ENCODE measurements at regions not wholly inside any gene's neighbourhood (a gene's known extent, or its start where the extent isn't known, plus 50 kb on each side); places are given as distances from the start of the nearest gene placed in this dataset.
A peak's percentile ranks its signal among the peaks of the same experiment; 100 is the strongest.
"Not testable (repeated sequence)": the region's sequence is repeated elsewhere in the genome, so short reads cannot be mapped to it uniquely, and the experiment has no call there.

GRCh38 chr3:64796607-64797399 is 109.0 kb upstream of the ADAMTS9 start:
- no peak for TF ChIP-seq POLR2AphosphoS5 (IDR thresholded peaks at IDR 0.05)
- TF ChIP-seq EP300 (IDR thresholded peaks at IDR 0.05): no peak
- no peak for TF ChIP-seq CTCF (IDR thresholded peaks at IDR 0.05)
- no peak for TF ChIP-seq POLR2A (IDR thresholded peaks at IDR 0.05; ENCODE audit: low read depth)
- H3K4me1 ChIP-seq: peaks cover 6 to 25% (median 19%) of the 10 kb centered on the region in 4 donors
- H3K27ac ChIP-seq (replicated peaks in 1 of 4): no peak overlapping the region
- no peak overlapping the region for H3K4me3 ChIP-seq
- WGBS: 79% methylated on average over 7 of the region's 7 CpGs
- no peak for DNase-seq (ENCODE audit: extremely low spot score)
- no peaks in the 10 kb centered on the region for H3K9me3 ChIP-seq
- intact Hi-C loops (cut with DNase I): no loop called here
- peaks cover 0 to 21% (median 3%) of the 10 kb centered on the region in 4 donors for H3K36me3 ChIP-seq
- H3K27me3 ChIP-seq: no peaks in the 10 kb centered on the region

- WGBS: 94% methylated on average over 3 of the region's 3 CpGs
- intact Hi-C loops (cut with DNase I): no loop called here
- no peaks in the 10 kb centered on the region for H3K9me3 ChIP-seq
- TF ChIP-seq POLR2AphosphoS5 (IDR thresholded peaks at IDR 0.05) (no peak), CTCF (IDR thresholded peaks at IDR 0.05) (no peak), EP300 (IDR thresholded peaks at IDR 0.05) (no peak), POLR2A (IDR thresholded peaks at IDR 0.05; ENCODE audit: low read depth) (no peak)
- no peaks in the 10 kb centered on the region for H3K27me3 ChIP-seq
- H3K4me3 ChIP-seq: no peak overlapping the region
- DNase-seq (ENCODE audit: extremely low spot score): no peak
- H3K36me3 ChIP-seq: no peaks in the 10 kb centered on the region
- H3K27ac ChIP-seq (replicated peaks in 1 of 4): no peak overlapping the region
- peaks cover 3 to 23% (median 12%) of the 10 kb centered on the region in 4 donors for H3K4me1 ChIP-seq
These were observed 104.6 kb upstream of the ADAMTS9 start for GRCh38 chr3:64792445-64792844.

- 71% methylated on average over 4 of the region's 4 CpGs for WGBS
- Histone ChIP-seq H3K27me3 (no peaks in the 10 kb centered on the region), H3K4me3 (no peak overlapping the region), H3K4me1 (peaks cover 3 to 11% (median 7%) of the 10 kb centered on the region in 4 donors), H3K36me3 (no peaks in the 10 kb centered on the region), H3K9me3 (peaks cover 0 to 9% (median 4%) of the 10 kb centered on the region in 4 donors), H3K27ac (replicated peaks in 1 of 4) (peak overlapping the region in 1 of 4 donors; percentile 24)
- TF ChIP-seq POLR2AphosphoS5 (IDR thresholded peaks at IDR 0.05) (no peak), POLR2A (IDR thresholded peaks at IDR 0.05; ENCODE audit: low read depth) (no peak), EP300 (IDR thresholded peaks at IDR 0.05) (no peak), CTCF (IDR thresholded peaks at IDR 0.05) (no peak)
- intact Hi-C loops (cut with DNase I): no loop called here
- DNase-seq (ENCODE audit: extremely low spot score): no peak
These were observed 101.3 kb upstream of the ADAMTS9 start for GRCh38 chr3:64789111-64789510.

GRCh38 chr3:64783200-64783599 is 95.4 kb upstream of the ADAMTS9 start:
- DNase-seq (ENCODE audit: extremely low spot score): no peak
- H3K27me3 ChIP-seq: no peaks in the 10 kb centered on the region
- H3K4me3 ChIP-seq: no peak overlapping the region
- TF ChIP-seq POLR2A (IDR thresholded peaks at IDR 0.05; ENCODE audit: low read depth) (no peak), CTCF (IDR thresholded peaks at IDR 0.05) (no peak), POLR2AphosphoS5 (IDR thresholded peaks at IDR 0.05) (no peak), EP300 (IDR thresholded peaks at IDR 0.05) (no peak)
- peaks cover 0 to 12% (median 4%) of the 10 kb centered on the region in 4 donors for H3K9me3 ChIP-seq
- H3K4me1 ChIP-seq: peaks cover 0 to 10% (median 7%) of the 10 kb centered on the region in 4 donors
- intact Hi-C loops (cut with DNase I): no loop called here
- no peaks in the 10 kb centered on the region for H3K36me3 ChIP-seq
- peak overlapping the region in 1 of 4 donors; percentile 32 for H3K27ac ChIP-seq (replicated peaks in 1 of 4)

GRCh38 chr3:64780923-64781322 is 93.1 kb upstream of the ADAMTS9 start:
- H3K27ac ChIP-seq (replicated peaks in 1 of 4); H3K36me3 ChIP-seq; H3K4me3 ChIP-seq; intact Hi-C loops (cut with DNase I); H3K27me3 ChIP-seq; DNase-seq (ENCODE audit: extremely low spot score); H3K4me1 ChIP-seq: not testable (repeated sequence)
- H3K9me3 ChIP-seq: peaks cover 0 to 12% (median 4%) of the 10 kb centered on the region in 4 donors
- WGBS: 89% methylated on average over 4 of the region's 4 CpGs
